SK-N-MC (cell line): ENCODE measurements at regions not wholly inside any gene's neighbourhood (a gene's known extent, or its start where the extent isn't known, plus 50 kb on each side); places are given as distances from the start of the nearest gene placed in this dataset.

Experiments
- EZH2 ChIP-seq: fragments of 200-600 bp; sonication (generic); IDR thresholded peaks from one replicate; pipeline ENCODE4 v1.6.1; 2017; ENCODE audit warnings: antibody characterized with exemption
- FOXP2 ChIP-seq: optimal IDR thresholded peaks from 2 replicates; pipeline ENCODE3; 2011; ENCODE audit warnings: mild to moderate bottlenecking, moderate library complexity; ENCODE audit not compliant: insufficient read depth; ENCODE audit errors: extremely low read length, control extremely low read depth
- POLR2AphosphoS5 ChIP-seq: IDR thresholded peaks from 2 replicates; pipeline ENCODE4 v1.6.1; 2012; ENCODE audit warnings: mild to moderate bottlenecking, low read depth, low read length, borderline replicate concordance

GRCh38 chr17:64750891-64751677 lies 89.0 kb upstream of the SMURF2 start:
- no peak for TF ChIP-seq POLR2AphosphoS5
- TF ChIP-seq EZH2, result no peak
- no peak for TF ChIP-seq FOXP2
